ENCODE measurements at regions not wholly inside any gene's neighbourhood (a gene's known extent, or its start where the extent isn't known, plus 50 kb on each side); places are given as distances from the start of the nearest gene placed in this dataset.

- DNase-seq (ENCODE audit: low spot score), result no peak
Measured at GRCh38 chr4:122034619-122035018, 82.8 kb upstream of the TRPC3 start.

DNA sequence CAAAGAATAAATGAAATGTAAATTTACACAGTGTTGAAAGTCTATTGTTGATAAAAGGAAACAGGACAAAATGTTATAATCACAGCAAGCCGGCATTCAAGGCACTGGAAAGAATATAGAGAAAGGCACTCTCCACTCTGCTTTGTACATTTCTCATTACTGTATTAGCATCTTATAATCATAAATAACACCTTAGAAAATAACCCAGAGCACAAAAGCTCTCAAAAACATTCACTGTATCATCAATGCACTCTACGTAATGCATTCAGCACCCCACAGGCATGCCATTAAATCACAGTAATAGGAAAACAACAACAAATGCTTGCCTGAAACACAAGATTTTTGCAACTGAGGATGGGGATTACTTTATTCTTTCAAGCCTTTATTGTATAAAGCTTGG lies 75.3 kb upstream of the TRPC3 start:
- DNase-seq (ENCODE audit: low spot score), result no peak

GRCh38 chr4:122017296-122017695 lies 65.4 kb upstream of the TRPC3 start:
- no peak for DNase-seq (ENCODE audit: low spot score)

GRCh38 chr4:122015203-122015602 lies 63.3 kb upstream of the TRPC3 start:
- DNase-seq (ENCODE audit: low spot score), result no peak

DNA sequence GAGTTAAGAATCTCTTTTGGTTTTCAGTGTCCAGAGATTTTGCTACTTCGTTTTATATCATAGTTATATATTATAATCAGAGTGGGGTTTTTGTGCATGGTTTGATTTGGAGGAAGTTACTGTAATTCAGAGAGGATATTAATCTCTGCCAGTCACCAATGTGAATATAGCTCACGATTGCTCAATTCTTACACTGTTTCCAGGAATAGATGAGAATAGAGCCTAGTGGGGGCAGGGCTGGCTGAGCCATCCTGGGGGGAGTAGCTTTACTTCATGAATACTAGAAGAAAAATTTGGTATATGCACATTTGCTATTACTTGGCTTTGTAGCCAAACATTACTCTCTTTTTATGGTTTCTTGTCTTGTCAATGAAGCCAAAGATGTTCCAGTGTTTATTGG lies 60.9 kb upstream of the TRPC3 start:
- peak; percentile 20 for DNase-seq (ENCODE audit: low spot score)

DNA sequence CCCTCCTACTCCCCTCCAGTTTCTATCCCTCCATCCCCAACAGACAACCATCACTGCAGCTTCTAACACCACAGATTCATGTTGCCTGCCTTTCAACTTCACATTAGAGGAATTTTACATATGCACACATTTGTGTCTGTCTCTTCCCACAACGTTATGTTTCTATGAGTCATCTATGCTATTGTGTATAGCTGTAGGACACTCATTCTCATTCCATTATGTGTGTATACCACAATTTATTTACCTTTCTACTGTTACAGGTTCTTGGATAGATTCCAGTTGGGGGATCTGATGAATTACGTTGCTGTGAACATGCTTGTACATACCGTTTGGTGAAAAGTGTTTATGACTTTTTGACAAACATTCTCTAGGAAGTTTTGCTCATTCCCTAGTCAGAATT lies 58.8 kb upstream of the TRPC3 start:
- DNase-seq (ENCODE audit: low spot score), result peak; percentile 22

- DNase-seq (ENCODE audit: low spot score), result no peak
Measured at GRCh38 chr4:122009524-122009923, 57.7 kb upstream of the TRPC3 start.

DNA sequence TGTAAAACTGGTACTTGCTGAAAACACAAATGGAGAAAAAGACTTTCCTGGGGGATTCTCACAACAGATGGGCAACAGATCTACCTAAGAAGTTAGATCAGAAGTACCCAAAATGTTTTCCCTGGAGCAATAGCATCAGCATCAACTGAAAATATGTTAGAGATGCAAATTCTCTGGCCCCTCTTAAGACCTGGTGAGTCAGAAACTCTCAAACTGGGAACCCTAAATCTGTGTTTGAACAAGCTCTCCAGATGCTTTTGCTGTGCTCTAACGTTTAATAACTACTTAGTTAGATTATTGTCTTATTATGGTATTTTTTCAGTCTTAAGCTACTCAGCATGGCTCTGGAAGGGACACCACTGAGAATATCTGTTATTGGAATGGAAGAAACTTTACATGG lies 55.2 kb upstream of the TRPC3 start:
- DNase-seq (ENCODE audit: low spot score), result no peak

GRCh38 chr4:122005064-122005755 lies 53.4 kb upstream of the TRPC3 start:
- peak; percentile 67 for DNase-seq (ENCODE audit: low spot score)

- DNase-seq (ENCODE audit: low spot score), result no peak
Measured at GRCh38 chr4:122003335-122003734, 51.5 kb upstream of the TRPC3 start.
